HEK293T (cell line): ENCODE measurements at regions not wholly inside any gene's neighbourhood (a gene's known extent, or its start where the extent isn't known, plus 50 kb on each side); places are given as distances from the start of the nearest gene placed in this dataset.

Source experiments
- ARNT ChIP-seq: fragments of 450-650 bp; IDR thresholded peaks from 2 replicates; pipeline ENCODE4 v1.6.1; 2017; ENCODE audit warnings: mild to moderate bottlenecking
- BHLHE40 ChIP-seq: fragments of 450-650 bp; IDR thresholded peaks from 2 replicates; pipeline ENCODE4 v1.6.1; 2016; ENCODE audit warnings: mild to moderate bottlenecking, moderate library complexity, borderline replicate concordance
- CTBP1 ChIP-seq: fragments of 450-650 bp; IDR thresholded peaks from 2 replicates; pipeline ENCODE4 v1.6.1; 2016; ENCODE audit warnings: borderline replicate concordance
- FOXA1 ChIP-seq: fragments of 450-650 bp; IDR thresholded peaks from 2 replicates; pipeline ENCODE4 v1.6.1; 2016; ENCODE audit warnings: mild to moderate bottlenecking
- FOXK2 ChIP-seq: fragments of 450-650 bp; IDR thresholded peaks from 2 replicates; pipeline ENCODE4 v1.6.1; 2016; ENCODE audit warnings: mild to moderate bottlenecking
- FOXM1 ChIP-seq: fragments of 450-650 bp; IDR thresholded peaks from 2 replicates; pipeline ENCODE4 v1.6.1; 2017; ENCODE audit warnings: mild to moderate bottlenecking, borderline replicate concordance
- L3MBTL2 ChIP-seq: fragments of 450-650 bp; conservative IDR thresholded peaks from 2 replicates; pipeline ENCODE4 v1.6.1; 2016; ENCODE audit warnings: mild to moderate bottlenecking
- LEF1 ChIP-seq: fragments of 450-650 bp; IDR thresholded peaks from 2 replicates; pipeline ENCODE4 v1.6.1; 2017; ENCODE audit warnings: mild to moderate bottlenecking, borderline replicate concordance
- NFRKB ChIP-seq: fragments of 450-650 bp; IDR thresholded peaks from 2 replicates; pipeline ENCODE4 v1.6.1; 2016; ENCODE audit warnings: mild to moderate bottlenecking, moderate library complexity
- PKNOX1 ChIP-seq: fragments of 450-650 bp; IDR thresholded peaks from 2 replicates; pipeline ENCODE4 v1.6.1; 2016
- SP1 ChIP-seq: fragments of 450-650 bp; IDR thresholded peaks from 2 replicates; pipeline ENCODE4 v1.6.1; 2017
- SUZ12 ChIP-seq: fragments of 450-650 bp; IDR thresholded peaks from 2 replicates; pipeline ENCODE4 v1.6.1; 2016; ENCODE audit warnings: mild to moderate bottlenecking
- ZNF384 ChIP-seq: fragments of 450-650 bp; IDR thresholded peaks from 2 replicates; pipeline ENCODE4 v1.6.1; 2016

- TF ChIP-seq CTBP1 (no peak), PKNOX1 (no peak), NFRKB (no peak), LEF1 (no peak), SP1 (no peak), SUZ12 (no peak), ZNF384 (no peak), FOXK2 (no peak), FOXM1 (no peak), L3MBTL2 (no peak), BHLHE40 (no peak), ARNT (no peak), FOXA1 (no peak)
Measured at GRCh38 chr5:158423623-158424200, 564.8 kb upstream of the CLINT1 start.
